ENCODE measurements at regions not wholly inside any gene's neighbourhood (a gene's known extent, or its start where the extent isn't known, plus 50 kb on each side); places are given as distances from the start of the nearest gene placed in this dataset.
"Not testable (repeated sequence)": the region's sequence is repeated elsewhere in the genome, so short reads cannot be mapped to it uniquely, and the experiment has no call there.

- not testable (repeated sequence) for DNase-seq (ENCODE audit: low read depth)
Measured at GRCh38 chr7:85791098-85791497, 604.2 kb upstream of the SEMA3D start.

GRCh38 chr7:85781606-85782005, 594.8 kb upstream of the SEMA3D start:
- no peak for DNase-seq (ENCODE audit: low read depth)

GRCh38 chr7:85776691-85777345, 590.0 kb upstream of the SEMA3D start:
- no peak for DNase-seq (ENCODE audit: low read depth)

GRCh38 chr7:85775431-85775830, 588.6 kb upstream of the SEMA3D start:
- DNase-seq (ENCODE audit: low read depth): no peak

- no peak for DNase-seq (ENCODE audit: low read depth)
Measured at GRCh38 chr7:85774986-85775385, 588.1 kb upstream of the SEMA3D start.

- no peak for DNase-seq (ENCODE audit: low read depth)
Measured at GRCh38 chr7:85773116-85773728, 586.4 kb upstream of the SEMA3D start.

GRCh38 chr7:85771516-85771915, 584.7 kb upstream of the SEMA3D start:
- no peak for DNase-seq (ENCODE audit: low read depth)

- DNase-seq (ENCODE audit: low read depth): no peak
Measured at GRCh38 chr7:85770332-85770731, 583.5 kb upstream of the SEMA3D start.

GRCh38 chr7:85765698-85766298, 578.9 kb upstream of the SEMA3D start:
- DNase-seq (ENCODE audit: low read depth): no peak

- DNase-seq (ENCODE audit: low read depth): no peak
Measured at GRCh38 chr7:85764034-85764433, 577.2 kb upstream of the SEMA3D start.

- DNase-seq (ENCODE audit: low read depth): no peak
Measured at GRCh38 chr7:85757348-85757747, 570.5 kb upstream of the SEMA3D start.

- DNase-seq (ENCODE audit: low read depth): peak; percentile 23
Measured at GRCh38 chr7:85750454-85750949, 563.6 kb upstream of the SEMA3D start.

- DNase-seq (ENCODE audit: low read depth): peak; percentile 4
Measured at GRCh38 chr7:85749696-85750453, 563.0 kb upstream of the SEMA3D start.

- no peak for DNase-seq (ENCODE audit: low read depth)
Measured at GRCh38 chr7:85748861-85749260, 562.0 kb upstream of the SEMA3D start.

GRCh38 chr7:85737426-85737825, 550.6 kb upstream of the SEMA3D start:
- no peak for DNase-seq (ENCODE audit: low read depth)

GRCh38 chr7:85736085-85736484, 549.2 kb upstream of the SEMA3D start:
- DNase-seq (ENCODE audit: low read depth): no peak

- no peak for DNase-seq (ENCODE audit: low read depth)
Measured at GRCh38 chr7:85734823-85735222, 548.0 kb upstream of the SEMA3D start.

- no peak for DNase-seq (ENCODE audit: low read depth)
Measured at GRCh38 chr7:85733169-85733915, 546.5 kb upstream of the SEMA3D start.

- DNase-seq (ENCODE audit: low read depth): no peak
Measured at GRCh38 chr7:85730012-85730411, 543.2 kb upstream of the SEMA3D start.

GRCh38 chr7:85725026-85725425, 538.2 kb upstream of the SEMA3D start:
- no peak for DNase-seq (ENCODE audit: low read depth)

Data from Daoy (cell line).